HepG2 (cell line): ENCODE measurements at regions not wholly inside any gene's neighbourhood (a gene's known extent, or its start where the extent isn't known, plus 50 kb on each side); places are given as distances from the start of the nearest gene placed in this dataset.

Source experiments
- ATAC-seq: fragments of 200-7000 bp; cut with Tn5 transposase; 3 replicates; pipeline ENCODE4 v1.9.1; 2020; ENCODE audit warnings: mild to moderate bottlenecking, moderate library complexity
- BruUV-seq: library from RNA; stranded (reverse); fragments of 400-500 nt; replicated peaks from 2 replicates; lab custom pipeline; 2021; lab: Mats Ljungman, UMichigan
- CTCF ChIA-PET: fragments of 300-600 bp; formaldehyde crosslinking; extraction: SDS; loops from one replicate; lab custom pipeline; 2021; ENCODE audit warnings: low total read pairs, inconsistent platforms, low intra/inter-chr PET ratio; lab: Yijun Ruan, JAX
- POLR2A ChIA-PET: fragments of 350-600 bp; sonication (Branson Sonifier 250); formaldehyde crosslinking; loops from one replicate; lab custom pipeline; 2020; ENCODE audit warnings: antibody characterized with exemption, inconsistent platforms; lab: Yijun Ruan, JAX
- DNase-seq: peaks from one replicate; pipeline ENCODE4 v3.0.0-alpha.2; 2015; ENCODE audit warnings: low spot score
- FAIRE-seq: peaks from 3 replicates; lab custom pipeline; 2011; peaks lifted over from hg19 to GRCh38; lab: Jason Lieb, UNC
- H2AFZ ChIP-seq: one replicate; pipeline ENCODE4 v1.6.1; 2011; ENCODE audit warnings: low read length, inconsistent platforms
- H3K27ac ChIP-seq: fragments of 300-600 bp; 3 replicates; pipeline ENCODE4 v1.8.0; 2011; ENCODE audit warnings: mixed run types, mild to moderate bottlenecking, mixed read lengths, low read length, inconsistent platforms; ENCODE audit not compliant: insufficient read depth; ENCODE audit errors: extremely low read length
- H3K27me3 ChIP-seq, 2 experiments: fragments of 200-600 bp in 1 of 2; 2 replicates in 1 of 2; 3 replicates in 1 of 2; pipeline versions ENCODE4 v1.6.0 to v1.8.0; 2011; ENCODE audit warnings: low read length in 2 of 2, mild to moderate bottlenecking in 2 of 2, moderate library complexity in 2 of 2, inconsistent platforms in 1 of 2; ENCODE audit not compliant: insufficient read depth in 2 of 2, control insufficient read depth in 1 of 2
- H3K36me3 ChIP-seq, 2 experiments: fragments of 200-600 bp in 1 of 2; replicated peaks in 1 of 2; 2 replicates in 1 of 2; 3 replicates in 1 of 2; pipeline versions ENCODE4 v1.5.1 to v1.8.0; 2011; ENCODE audit warnings: low read length in 2 of 2, inconsistent platforms in 1 of 2; ENCODE audit not compliant: insufficient read depth in 2 of 2, control insufficient read depth in 1 of 2
- H3K4me1 ChIP-seq: 2 replicates; pipeline ENCODE4 v1.5.1; 2012; ENCODE audit warnings: low read length, inconsistent platforms; ENCODE audit not compliant: insufficient read depth
- H3K4me2 ChIP-seq: 2 replicates; pipeline ENCODE4 v1.6.0; 2011; ENCODE audit warnings: low read depth, low read length, inconsistent platforms
- H3K4me3 ChIP-seq, 3 experiments: fragments of 200-600 bp in 1 of 3; sonication (generic), shearing (Covaris generic) in 1 of 3; replicated peaks in 1 of 3; 2 replicates each; pipeline ENCODE4 v1.5.1; 2011 to 2016; ENCODE audit warnings: low read length in 3 of 3, inconsistent platforms in 2 of 3, low read depth in 2 of 3, mild to moderate bottlenecking in 2 of 3, control low read depth in 1 of 3, mixed read lengths in 1 of 3; ENCODE audit not compliant: insufficient read depth in 1 of 3
- H3K79me2 ChIP-seq: one replicate; pipeline ENCODE4 v1.6.1; 2011; ENCODE audit warnings: low read length, inconsistent platforms; ENCODE audit not compliant: insufficient read depth
- H3K9ac ChIP-seq: 2 replicates; pipeline ENCODE4 v1.6.0; 2011; ENCODE audit warnings: mild to moderate bottlenecking, low read depth, low read length, inconsistent platforms; ENCODE audit not compliant: insufficient read depth
- H3K9me3 ChIP-seq: 2 replicates; pipeline ENCODE4 v1.5.1; 2012; ENCODE audit warnings: mild to moderate bottlenecking, low read length
- H4K20me1 ChIP-seq: 2 replicates; pipeline ENCODE4 v1.6.0; 2011; ENCODE audit warnings: inconsistent platforms, mild to moderate bottlenecking, low read length, moderate library complexity; ENCODE audit not compliant: insufficient read depth
- CHCHD3 ChIP-seq: sonication (generic); formaldehyde crosslinking; IDR thresholded peaks from 2 replicates; pipeline ENCODE4 v1.8.0; 2022; ENCODE audit warnings: mild to moderate bottlenecking, missing genetic modification reagents, moderate library complexity
- ESRRA ChIP-seq: sonication (generic); formaldehyde crosslinking; IDR thresholded peaks from 2 replicates; pipeline ENCODE4 v1.5.1; 2020; ENCODE audit warnings: mild to moderate bottlenecking, low read depth, missing genetic modification reagents
- NR2F2 ChIP-seq: IDR thresholded peaks from 2 replicates; pipeline ENCODE4 v1.6.1; 2012; ENCODE audit warnings: low read depth, inconsistent platforms, borderline replicate concordance
- NR3C1 ChIP-seq: sonication (generic); formaldehyde crosslinking; IDR thresholded peaks from 2 replicates; pipeline ENCODE4 v1.4.0; 2020; ENCODE audit warnings: missing genetic modification reagents
- TCF7 ChIP-seq: sonication (generic); IDR thresholded peaks from 2 replicates; pipeline ENCODE4 v1.6.1; 2016; ENCODE audit warnings: antibody characterized with exemption, low read depth
- TSC22D2 ChIP-seq: sonication (generic); formaldehyde crosslinking; IDR thresholded peaks from 2 replicates; pipeline ENCODE4 v1.5.1; 2020; ENCODE audit warnings: missing genetic modification reagents, mild to moderate bottlenecking, borderline replicate concordance
- ZFY ChIP-seq: sonication (generic); formaldehyde crosslinking; IDR thresholded peaks from 2 replicates; pipeline ENCODE4 v1.4.0; 2020; ENCODE audit warnings: missing genetic modification reagents
- ZNF136 ChIP-seq: sonication (generic); formaldehyde crosslinking; IDR thresholded peaks from 2 replicates; pipeline ENCODE4 v1.8.1; 2022; ENCODE audit warnings: low read depth, mild to moderate bottlenecking, moderate library complexity, missing genetic modification reagents
- ZNF143 ChIP-seq: sonication (generic); formaldehyde crosslinking; IDR thresholded peaks from 2 replicates; pipeline ENCODE4 v1.4.0; 2020; ENCODE audit warnings: missing genetic modification reagents
- ZNF563 ChIP-seq: sonication (generic); formaldehyde crosslinking; IDR thresholded peaks from 2 replicates; pipeline ENCODE4 v1.8.0; 2022; ENCODE audit warnings: mild to moderate bottlenecking, moderate library complexity, missing genetic modification reagents
- WGBS: methylation state at CpG from one replicate; pipeline ENCODE4 v1.1.6; 2017; ENCODE audit warnings: low lambda C conversion rate; 5-methylcytosine and 5-hydroxymethylcytosine counted together
- in situ Hi-C: cut with HindIII; loops from 2 replicates; pipeline ENCODE4 v1.10.0; 2017; ENCODE audit warnings: low pct_unique_long_range_greater_than_20kb; ENCODE audit not compliant: extremely low pct_ligation_motif_present
- intact Hi-C: fragments of 100-400 bp; cut with micrococcal nuclease; formaldehyde crosslinking; loops from one replicate; pipeline ENCODE4 v1.10.0; 2022; ENCODE audit not compliant: unreplicated experiment
- TF ChIP-seq, protein P1 (sequence below): sonication (generic); formaldehyde crosslinking; conservative IDR thresholded peaks from 2 replicates; pipeline ENCODE4 v1.8.1; 2023; ENCODE audit warnings: missing genetic modification reagents
- TF ChIP-seq, protein P2 (sequence below): sonication (generic); formaldehyde crosslinking; IDR thresholded peaks from 2 replicates; pipeline ENCODE4 v1.5.0; 2020; ENCODE audit warnings: mild to moderate bottlenecking, missing genetic modification reagents
- TF ChIP-seq, protein P3 (sequence below): sonication (generic); formaldehyde crosslinking; IDR thresholded peaks from 2 replicates; pipeline ENCODE4 v1.4.0; 2020; ENCODE audit warnings: mild to moderate bottlenecking, missing genetic modification reagents
- TF ChIP-seq, protein P4 (sequence below): sonication (generic); formaldehyde crosslinking; IDR thresholded peaks from 2 replicates; pipeline ENCODE4 v1.4.0; 2020; ENCODE audit warnings: missing genetic modification reagents, borderline replicate concordance
- TF ChIP-seq, protein P5 (sequence below): conservative IDR thresholded peaks from 2 replicates; pipeline ENCODE4 v1.6.1; 2018; ENCODE audit warnings: missing genetic modification reagents

DNA sequence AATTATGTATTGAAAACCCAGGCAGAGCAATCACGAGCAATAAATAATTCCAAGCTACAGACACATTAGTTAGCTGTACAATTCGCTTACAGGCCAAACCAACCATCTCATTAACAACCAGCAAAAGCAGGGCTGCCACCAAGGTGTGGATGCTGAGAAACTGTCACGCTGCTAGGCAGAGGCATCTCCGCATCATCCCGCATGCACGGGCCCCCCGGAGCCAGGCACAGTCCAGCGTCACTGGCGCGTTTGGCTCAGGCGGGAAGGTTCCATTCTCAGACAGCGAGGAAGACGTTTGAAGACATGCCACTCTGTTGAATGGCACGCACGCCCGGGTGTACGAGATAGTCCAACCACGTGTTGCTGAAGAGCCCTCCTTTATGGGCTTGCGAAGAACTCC lies 184.0 kb downstream of the OLFM1 start:
- CTCF ChIA-PET = no interaction called here
- no peak overlapping the region for H2AFZ ChIP-seq
- intact Hi-C loops = no loop called here
- DNase-seq = no peak
- H3K9me3 ChIP-seq = no peaks in the 10 kb centered on the region
- H3K27ac ChIP-seq = no peak overlapping the region
- in situ Hi-C loops = no loop called here
- no peak for ATAC-seq
- H3K4me1 ChIP-seq = peaks cover 15% of the 10 kb centered on the region
- POLR2A ChIA-PET = no interaction called here
- no peak overlapping the region for H3K4me3 ChIP-seq
- no peak for FAIRE-seq
- H3K27me3 ChIP-seq = peaks cover 7 to 93% of the 10 kb centered on the region in 2 experiments
- H3K9ac ChIP-seq = no peak overlapping the region
- no peaks in the 10 kb centered on the region for H4K20me1 ChIP-seq
- H3K79me2 ChIP-seq = no peaks in the 10 kb centered on the region
- no peak overlapping the region for H3K4me2 ChIP-seq
- BruUV-seq = no TSS peak
- H3K36me3 ChIP-seq = no peaks in the 10 kb centered on the region
- 26% methylated on average over 13 of the region's 19 CpGs for WGBS
- TF ChIP-seq NR2F2 (no peak), TCF7 (no peak), NR3C1 (CRISPR knock-in tag) (no peak), TSC22D2 (CRISPR knock-in tag) (no peak), ZFY (CRISPR knock-in tag) (no peak), ESRRA (CRISPR knock-in tag) (no peak), CHCHD3 (CRISPR knock-in tag) (no peak), ZNF563 (CRISPR knock-in tag) (no peak), ZNF143 (CRISPR knock-in tag) (no peak), ZNF136 (CRISPR knock-in tag) (no peak)
- TF ChIP-seq, protein P1, sequence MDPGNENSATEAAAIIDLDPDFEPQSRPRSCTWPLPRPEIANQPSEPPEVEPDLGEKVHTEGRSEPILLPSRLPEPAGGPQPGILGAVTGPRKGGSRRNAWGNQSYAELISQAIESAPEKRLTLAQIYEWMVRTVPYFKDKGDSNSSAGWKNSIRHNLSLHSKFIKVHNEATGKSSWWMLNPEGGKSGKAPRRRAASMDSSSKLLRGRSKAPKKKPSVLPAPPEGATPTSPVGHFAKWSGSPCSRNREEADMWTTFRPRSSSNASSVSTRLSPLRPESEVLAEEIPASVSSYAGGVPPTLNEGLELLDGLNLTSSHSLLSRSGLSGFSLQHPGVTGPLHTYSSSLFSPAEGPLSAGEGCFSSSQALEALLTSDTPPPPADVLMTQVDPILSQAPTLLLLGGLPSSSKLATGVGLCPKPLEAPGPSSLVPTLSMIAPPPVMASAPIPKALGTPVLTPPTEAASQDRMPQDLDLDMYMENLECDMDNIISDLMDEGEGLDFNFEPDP = no peak
- TF ChIP-seq, protein P2, sequence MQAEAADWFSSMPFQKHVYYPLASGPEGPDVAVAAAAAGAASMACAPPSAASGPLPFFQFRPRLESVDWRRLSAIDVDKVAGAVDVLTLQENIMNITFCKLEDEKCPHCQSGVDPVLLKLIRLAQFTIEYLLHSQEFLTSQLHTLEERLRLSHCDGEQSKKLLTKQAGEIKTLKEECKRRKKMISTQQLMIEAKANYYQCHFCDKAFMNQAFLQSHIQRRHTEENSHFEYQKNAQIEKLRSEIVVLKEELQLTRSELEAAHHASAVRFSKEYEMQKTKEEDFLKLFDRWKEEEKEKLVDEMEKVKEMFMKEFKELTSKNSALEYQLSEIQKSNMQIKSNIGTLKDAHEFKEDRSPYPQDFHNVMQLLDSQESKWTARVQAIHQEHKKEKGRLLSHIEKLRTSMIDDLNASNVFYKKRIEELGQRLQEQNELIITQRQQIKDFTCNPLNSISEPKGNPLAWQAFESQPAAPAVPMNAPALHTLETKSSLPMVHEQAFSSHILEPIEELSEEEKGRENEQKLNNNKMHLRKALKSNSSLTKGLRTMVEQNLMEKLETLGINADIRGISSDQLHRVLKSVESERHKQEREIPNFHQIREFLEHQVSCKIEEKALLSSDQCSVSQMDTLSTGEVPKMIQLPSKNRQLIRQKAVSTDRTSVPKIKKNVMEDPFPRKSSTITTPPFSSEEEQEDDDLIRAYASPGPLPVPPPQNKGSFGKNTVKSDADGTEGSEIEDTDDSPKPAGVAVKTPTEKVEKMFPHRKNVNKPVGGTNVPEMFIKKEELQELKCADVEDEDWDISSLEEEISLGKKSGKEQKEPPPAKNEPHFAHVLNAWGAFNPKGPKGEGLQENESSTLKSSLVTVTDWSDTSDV (CRISPR knock-in tag) = no peak
- TF ChIP-seq, protein P3, sequence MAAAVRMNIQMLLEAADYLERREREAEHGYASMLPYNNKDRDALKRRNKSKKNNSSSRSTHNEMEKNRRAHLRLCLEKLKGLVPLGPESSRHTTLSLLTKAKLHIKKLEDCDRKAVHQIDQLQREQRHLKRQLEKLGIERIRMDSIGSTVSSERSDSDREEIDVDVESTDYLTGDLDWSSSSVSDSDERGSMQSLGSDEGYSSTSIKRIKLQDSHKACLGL = no peak
- TF ChIP-seq, protein P4, sequence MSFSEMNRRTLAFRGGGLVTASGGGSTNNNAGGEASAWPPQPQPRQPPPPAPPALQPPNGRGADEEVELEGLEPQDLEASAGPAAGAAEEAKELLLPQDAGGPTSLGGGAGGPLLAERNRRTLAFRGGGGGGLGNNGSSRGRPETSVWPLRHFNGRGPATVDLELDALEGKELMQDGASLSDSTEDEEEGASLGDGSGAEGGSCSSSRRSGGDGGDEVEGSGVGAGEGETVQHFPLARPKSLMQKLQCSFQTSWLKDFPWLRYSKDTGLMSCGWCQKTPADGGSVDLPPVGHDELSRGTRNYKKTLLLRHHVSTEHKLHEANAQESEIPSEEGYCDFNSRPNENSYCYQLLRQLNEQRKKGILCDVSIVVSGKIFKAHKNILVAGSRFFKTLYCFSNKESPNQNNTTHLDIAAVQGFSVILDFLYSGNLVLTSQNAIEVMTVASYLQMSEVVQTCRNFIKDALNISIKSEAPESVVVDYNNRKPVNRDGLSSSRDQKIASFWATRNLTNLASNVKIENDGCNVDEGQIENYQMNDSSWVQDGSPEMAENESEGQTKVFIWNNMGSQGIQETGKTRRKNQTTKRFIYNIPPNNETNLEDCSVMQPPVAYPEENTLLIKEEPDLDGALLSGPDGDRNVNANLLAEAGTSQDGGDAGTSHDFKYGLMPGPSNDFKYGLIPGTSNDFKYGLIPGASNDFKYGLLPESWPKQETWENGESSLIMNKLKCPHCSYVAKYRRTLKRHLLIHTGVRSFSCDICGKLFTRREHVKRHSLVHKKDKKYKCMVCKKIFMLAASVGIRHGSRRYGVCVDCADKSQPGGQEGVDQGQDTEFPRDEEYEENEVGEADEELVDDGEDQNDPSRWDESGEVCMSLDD (CRISPR knock-in tag) = no peak
- TF ChIP-seq, protein P5, sequence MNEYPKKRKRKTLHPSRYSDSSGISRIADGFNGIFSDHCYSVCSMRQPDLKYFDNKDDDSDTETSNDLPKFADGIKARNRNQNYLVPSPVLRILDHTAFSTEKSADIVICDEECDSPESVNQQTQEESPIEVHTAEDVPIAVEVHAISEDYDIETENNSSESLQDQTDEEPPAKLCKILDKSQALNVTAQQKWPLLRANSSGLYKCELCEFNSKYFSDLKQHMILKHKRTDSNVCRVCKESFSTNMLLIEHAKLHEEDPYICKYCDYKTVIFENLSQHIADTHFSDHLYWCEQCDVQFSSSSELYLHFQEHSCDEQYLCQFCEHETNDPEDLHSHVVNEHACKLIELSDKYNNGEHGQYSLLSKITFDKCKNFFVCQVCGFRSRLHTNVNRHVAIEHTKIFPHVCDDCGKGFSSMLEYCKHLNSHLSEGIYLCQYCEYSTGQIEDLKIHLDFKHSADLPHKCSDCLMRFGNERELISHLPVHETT = no peak
